ENCODE measurements at regions not wholly inside any gene's neighbourhood (a gene's known extent, or its start where the extent isn't known, plus 50 kb on each side); places are given as distances from the start of the nearest gene placed in this dataset.
A peak's percentile ranks its signal among the peaks of the same experiment; 100 is the strongest.

GRCh38 chr6:134684423-134684795, 265.5 kb downstream of the ALDH8A1 start:
- Histone ChIP-seq H3K9me3 (no peaks in the 10 kb centered on the region), H3K4me1 (peaks cover 4% of the 10 kb centered on the region), H3K36me3 (ENCODE audit: low read depth, missing control alignments) (no peaks in the 10 kb centered on the region), H3K4me3 (no peak overlapping the region), H3K27ac (no peak overlapping the region), H3K27me3 (no peaks in the 10 kb centered on the region)
- DNase-seq, result no peak
- WGBS, 2 donors, result 63 to 87% methylated on average over 2 of the region's 2 CpGs
- intact Hi-C loops (cut with DNase I; ENCODE audit: low total_unique reads), result no loop called here
- TF ChIP-seq CTCF (IDR thresholded peaks at IDR 0.05), result no peak
- TF ChIP-seq POLR2A (IDR thresholded peaks at IDR 0.05), result no peak

GRCh38 chr6:134683783-134684422, 266.0 kb downstream of the ALDH8A1 start:
- Histone ChIP-seq H3K27ac (no peak overlapping the region), H3K4me3 (no peak overlapping the region), H3K27me3 (no peaks in the 10 kb centered on the region), H3K9me3 (no peaks in the 10 kb centered on the region), H3K36me3 (ENCODE audit: low read depth, missing control alignments) (no peaks in the 10 kb centered on the region), H3K4me1 (peaks cover 4% of the 10 kb centered on the region)
- no peak for DNase-seq
- 70 to 82% methylated on average over 2 of the region's 2 CpGs for WGBS, 2 donors
- TF ChIP-seq CTCF (IDR thresholded peaks at IDR 0.05) (no peak), POLR2A (IDR thresholded peaks at IDR 0.05) (no peak)
- intact Hi-C loops (cut with DNase I; ENCODE audit: low total_unique reads), result no loop called here

- WGBS, 2 donors, result 92 to 95% methylated on average over 1 of the region's 1 CpG
- Histone ChIP-seq H3K9me3 (no peaks in the 10 kb centered on the region), H3K4me1 (no peaks in the 10 kb centered on the region), H3K27ac (no peak overlapping the region), H3K27me3 (no peaks in the 10 kb centered on the region), H3K4me3 (no peak overlapping the region), H3K36me3 (ENCODE audit: low read depth, missing control alignments) (no peaks in the 10 kb centered on the region)
- DNase-seq, result no peak
- no peak for TF ChIP-seq POLR2A (IDR thresholded peaks at IDR 0.05)
- no peak for TF ChIP-seq CTCF (IDR thresholded peaks at IDR 0.05)
- intact Hi-C loops (cut with DNase I; ENCODE audit: low total_unique reads), result no loop called here
Measured at GRCh38 chr6:134680433-134680832, 269.5 kb downstream of the ALDH8A1 start.

- no peaks in the 10 kb centered on the region for H3K4me1 ChIP-seq
- intact Hi-C loops (cut with DNase I; ENCODE audit: low total_unique reads), result no loop called here
- no peak overlapping the region for H3K27ac ChIP-seq
- H3K36me3 ChIP-seq (ENCODE audit: low read depth, missing control alignments), result no peaks in the 10 kb centered on the region
- TF ChIP-seq CTCF (IDR thresholded peaks at IDR 0.05), result no peak
- TF ChIP-seq POLR2A (IDR thresholded peaks at IDR 0.05), result no peak
- DNase-seq, result no peak
- no peaks in the 10 kb centered on the region for H3K27me3 ChIP-seq
- no peaks in the 10 kb centered on the region for H3K9me3 ChIP-seq
- no peak overlapping the region for H3K4me3 ChIP-seq
- 94 to 96% methylated on average over 3 of the region's 3 CpGs for WGBS, 2 donors
Measured at GRCh38 chr6:134680021-134680420, 269.9 kb downstream of the ALDH8A1 start.

GRCh38 chr6:134678436-134678889, 271.4 kb downstream of the ALDH8A1 start:
- DNase-seq, result peak; percentile 75
- intact Hi-C loops (cut with DNase I; ENCODE audit: low total_unique reads), result no loop called here
- H3K9me3 ChIP-seq, result no peaks in the 10 kb centered on the region
- 57 to 72% methylated on average over 7 of the region's 7 CpGs for WGBS, 2 donors
- no peaks in the 10 kb centered on the region for H3K36me3 ChIP-seq (ENCODE audit: low read depth, missing control alignments)
- no peaks in the 10 kb centered on the region for H3K27me3 ChIP-seq
- no peak for TF ChIP-seq POLR2A (IDR thresholded peaks at IDR 0.05)
- TF ChIP-seq CTCF (IDR thresholded peaks at IDR 0.05), result no peak
- no peaks in the 10 kb centered on the region for H3K4me1 ChIP-seq
- no peak overlapping the region for H3K4me3 ChIP-seq
- H3K27ac ChIP-seq, result no peak overlapping the region
